ENCODE measurements at regions not wholly inside any gene's neighbourhood (a gene's known extent, or its start where the extent isn't known, plus 50 kb on each side); places are given as distances from the start of the nearest gene placed in this dataset.

- TF ChIP-seq CTCF (IDR thresholded peaks at IDR 0.05) (no peak), TAF1 (IDR thresholded peaks at IDR 0.05; ENCODE audit: borderline replicate concordance, low read depth, low read length) (no peak), IRF3 (IDR thresholded peaks at IDR 0.05; ENCODE audit: low read depth, low read length) (no peak)
Observed at GRCh38 chr9:2939368-2939767, 95.5 kb upstream of the PUM3 start (continued).

- TF ChIP-seq FOXJ3 (CRISPR knock-in tag; IDR thresholded peaks at IDR 0.05) (no peak), CHD2 (IDR thresholded peaks at IDR 0.05; ENCODE audit: low read length, partially characterized antibody) (no peak), FOSL2 (IDR thresholded peaks at IDR 0.05; ENCODE audit: borderline replicate concordance, low read depth) (no peak), TAF1 (IDR thresholded peaks at IDR 0.05; ENCODE audit: borderline replicate concordance, low read depth, low read length) (no peak)
- ChIA-PET POLR2A (no interaction called here), CTCF (no interaction called here)
- WGBS (ENCODE audit: low lambda C conversion rate) = 64% methylated on average over 1 of the region's 1 CpG
- Histone ChIP-seq H3K27me3 (ENCODE audit: insufficient read depth) (0 out of 2 replicates have a peak, but pooled peaks cover 6% of the 10 kb centered on the region), H3F3A (replicated peaks; ENCODE audit: insufficient read depth) (no peaks in the 10 kb centered on the region), H3K9me2 (no peaks in the 10 kb centered on the region), H3K79me2 (ENCODE audit: insufficient read depth) (no peaks in the 10 kb centered on the region), H2AFZ (ENCODE audit: low read depth) (no peak overlapping the region), H3K9ac (no peak overlapping the region), H3K9me3 (no peaks in the 10 kb centered on the region), H3K4me2 (no peak overlapping the region), H4K20me1 (ENCODE audit: insufficient read depth) (no peaks in the 10 kb centered on the region), H3K36me3 (replicated peaks in 1 of 2; ENCODE audit: control insufficient read depth in 1 of 2, insufficient read depth in 2 of 2, low read length in 1 of 2) (no peaks in the 10 kb centered on the region), H3K4me3 (ENCODE audit: low read depth in 2 of 2, low read length in 1 of 2) (no peak overlapping the region), H3K4me1 (ENCODE audit: control insufficient read depth in 1 of 2, insufficient read depth in 2 of 2, low read depth in 1 of 2, low read length in 1 of 2) (no peaks in the 10 kb centered on the region), H3K27ac (ENCODE audit: low read depth in 2 of 2, low read length in 1 of 2) (no peak overlapping the region)
- DNase-seq = no peak
Observed at GRCh38 chr9:2936221-2936620, 92.3 kb upstream of the PUM3 start.

- ChIA-PET CTCF (interaction anchor here (1.2 kb wide), 1 partner anchor 9 kb away, joined by 4 read pairs; no protein-coding TSS in a partner anchor), POLR2A (no interaction called here)
- H2AFZ ChIP-seq (ENCODE audit: low read depth) = no peak overlapping the region
- 0 out of 2 replicates have a peak, but pooled peaks cover 6% of the 10 kb centered on the region for H3K27me3 ChIP-seq (ENCODE audit: insufficient read depth)
- no peaks in the 10 kb centered on the region for H3K4me1 ChIP-seq (ENCODE audit: control insufficient read depth in 1 of 2, insufficient read depth in 2 of 2, low read depth in 1 of 2, low read length in 1 of 2)
- no peak overlapping the region for H3K27ac ChIP-seq (ENCODE audit: low read depth in 2 of 2, low read length in 1 of 2)
- H3K4me2 ChIP-seq = no peak overlapping the region
- no peaks in the 10 kb centered on the region for H3F3A ChIP-seq (replicated peaks; ENCODE audit: insufficient read depth)
- no peaks in the 10 kb centered on the region for H4K20me1 ChIP-seq (ENCODE audit: insufficient read depth)
- no peak overlapping the region for H3K9ac ChIP-seq
- H3K4me3 ChIP-seq (ENCODE audit: low read depth in 2 of 2, low read length in 1 of 2) = no peak overlapping the region
- no peaks in the 10 kb centered on the region for H3K9me3 ChIP-seq
- no peak for TF ChIP-seq MEF2A (IDR thresholded peaks at IDR 0.05; ENCODE audit: borderline replicate concordance, low read depth)
- no peak for TF ChIP-seq FOXJ3 (CRISPR knock-in tag; IDR thresholded peaks at IDR 0.05)
- TF ChIP-seq FOSL2 (IDR thresholded peaks at IDR 0.05; ENCODE audit: borderline replicate concordance, low read depth) = no peak
- TF ChIP-seq TEAD4 (IDR thresholded peaks at IDR 0.05; ENCODE audit: borderline replicate concordance, insufficient read depth) = no peak
- TF ChIP-seq CTCF (IDR thresholded peaks at IDR 0.05) = no peak
- TF ChIP-seq SIN3A (IDR thresholded peaks at IDR 0.05; ENCODE audit: borderline replicate concordance, low read depth, low read length) = no peak
- TF ChIP-seq RXRA (IDR thresholded peaks at IDR 0.05; ENCODE audit: borderline replicate concordance, low read depth) = no peak
- TF ChIP-seq NRF1 (IDR thresholded peaks at IDR 0.05; ENCODE audit: low read depth, low read length) = no peak
- no peak for TF ChIP-seq PBX3 (IDR thresholded peaks at IDR 0.05)
- TF ChIP-seq EP300 (IDR thresholded peaks at IDR 0.05; ENCODE audit: borderline replicate concordance in 1 of 2, low read depth in 1 of 2, low read length in 1 of 2) = no peak
- no peak for TF ChIP-seq TCF12 (IDR thresholded peaks at IDR 0.05)
- TF ChIP-seq ELF1 (IDR thresholded peaks at IDR 0.05) = no peak
- 23% methylated on average over 3 of the region's 7 CpGs for WGBS (ENCODE audit: low lambda C conversion rate)
- DNase-seq = no peak
- H3K9me2 ChIP-seq = no peaks in the 10 kb centered on the region
- no peaks in the 10 kb centered on the region for H3K36me3 ChIP-seq (replicated peaks in 1 of 2; ENCODE audit: control insufficient read depth in 1 of 2, insufficient read depth in 2 of 2, low read length in 1 of 2)
- no peaks in the 10 kb centered on the region for H3K79me2 ChIP-seq (ENCODE audit: insufficient read depth)
Observed at GRCh38 chr9:2934883-2935282, 91.0 kb upstream of the PUM3 start.

Data from SK-N-SH (cell line).